ENCODE measurements at regions not wholly inside any gene's neighbourhood (a gene's known extent, or its start where the extent isn't known, plus 50 kb on each side); places are given as distances from the start of the nearest gene placed in this dataset.
"Not testable (repeated sequence)": the region's sequence is repeated elsewhere in the genome, so short reads cannot be mapped to it uniquely, and the experiment has no call there.

GRCh38 chr12:18794000-18794399, 56.1 kb downstream of the CAPZA3 start:
- DNase-seq (ENCODE audit: extremely low read depth, low read depth), result no peak

- DNase-seq (ENCODE audit: extremely low read depth, low read depth), result no peak
These were observed 59.7 kb downstream of the CAPZA3 start for GRCh38 chr12:18797604-18798003.

GRCh38 chr12:18798535-18799361, 60.8 kb downstream of the CAPZA3 start:
- DNase-seq (ENCODE audit: extremely low read depth, low read depth), result no peak

GRCh38 chr12:18799561-18799960, 61.6 kb downstream of the CAPZA3 start:
- no peak for DNase-seq (ENCODE audit: extremely low read depth, low read depth)

- no peak for DNase-seq (ENCODE audit: extremely low read depth, low read depth)
These were observed 67.8 kb downstream of the CAPZA3 start for GRCh38 chr12:18805516-18806248.

GRCh38 chr12:18807714-18808113, 69.8 kb downstream of the CAPZA3 start:
- DNase-seq (ENCODE audit: extremely low read depth, low read depth), result no peak

GRCh38 chr12:18808221-18808620, 70.3 kb downstream of the CAPZA3 start:
- no peak for DNase-seq (ENCODE audit: extremely low read depth, low read depth)

GRCh38 chr12:18810537-18811253, 72.8 kb downstream of the CAPZA3 start:
- DNase-seq (ENCODE audit: extremely low read depth, low read depth), result no peak

GRCh38 chr12:18811273-18811672, 73.4 kb downstream of the CAPZA3 start:
- no peak for DNase-seq (ENCODE audit: extremely low read depth, low read depth)

- no peak for DNase-seq (ENCODE audit: extremely low read depth, low read depth)
These were observed 75.8 kb downstream of the CAPZA3 start for GRCh38 chr12:18813753-18814152.

- DNase-seq (ENCODE audit: extremely low read depth, low read depth), result no peak
These were observed 80.8 kb downstream of the CAPZA3 start for GRCh38 chr12:18818579-18819268.

GRCh38 chr12:18819484-18819883, 81.6 kb downstream of the CAPZA3 start:
- DNase-seq (ENCODE audit: extremely low read depth, low read depth), result no peak

- DNase-seq (ENCODE audit: extremely low read depth, low read depth), result no peak
These were observed 85.5 kb downstream of the CAPZA3 start for GRCh38 chr12:18823461-18823860.

- DNase-seq (ENCODE audit: extremely low read depth, low read depth), result no peak
These were observed 86.4 kb downstream of the CAPZA3 start for GRCh38 chr12:18824287-18824686.

GRCh38 chr12:18825138-18825537, 87.2 kb downstream of the CAPZA3 start:
- DNase-seq (ENCODE audit: extremely low read depth, low read depth), result no peak

- DNase-seq (ENCODE audit: extremely low read depth, low read depth), result no peak
These were observed 90.0 kb downstream of the CAPZA3 start for GRCh38 chr12:18827913-18828312.

GRCh38 chr12:18828483-18828882, 90.6 kb downstream of the CAPZA3 start:
- DNase-seq (ENCODE audit: extremely low read depth, low read depth), result no peak

- DNase-seq (ENCODE audit: extremely low read depth, low read depth), result no peak
These were observed 91.1 kb downstream of the CAPZA3 start for GRCh38 chr12:18828987-18829386.

- not testable (repeated sequence) for DNase-seq (ENCODE audit: extremely low read depth, low read depth)
These were observed 95.0 kb downstream of the CAPZA3 start for GRCh38 chr12:18832932-18833331.

- no peak for DNase-seq (ENCODE audit: extremely low read depth, low read depth)
These were observed 99.1 kb downstream of the CAPZA3 start for GRCh38 chr12:18837025-18837424.

- no peak for DNase-seq (ENCODE audit: extremely low read depth, low read depth)
These were observed 99.6 kb downstream of the CAPZA3 start for GRCh38 chr12:18837505-18837904.
